Lower leg skin (tissue), 3 donors: ENCODE measurements at regions not wholly inside any gene's neighbourhood (a gene's known extent, or its start where the extent isn't known, plus 50 kb on each side); places are given as distances from the start of the nearest gene placed in this dataset.

Experiments used
- POLR2A ChIP-seq, 2 donors: fragments of 450-650 bp; IDR thresholded peaks; one replicate each; pipeline ENCODE4 v1.6.1; 2016 to 2017; ENCODE audit warnings: antibody characterized with exemption in 2 of 2, mild to moderate bottlenecking in 1 of 2, moderate library complexity in 1 of 2
- TF ChIP-seq, protein P1 (sequence below), 3 donors: fragments of 450-650 bp; IDR thresholded peaks; one replicate each; pipeline ENCODE4 v1.5.1; 2016; ENCODE audit warnings: antibody characterized with exemption in 3 of 3, mild to moderate bottlenecking in 3 of 3, moderate library complexity in 2 of 3

DNA sequence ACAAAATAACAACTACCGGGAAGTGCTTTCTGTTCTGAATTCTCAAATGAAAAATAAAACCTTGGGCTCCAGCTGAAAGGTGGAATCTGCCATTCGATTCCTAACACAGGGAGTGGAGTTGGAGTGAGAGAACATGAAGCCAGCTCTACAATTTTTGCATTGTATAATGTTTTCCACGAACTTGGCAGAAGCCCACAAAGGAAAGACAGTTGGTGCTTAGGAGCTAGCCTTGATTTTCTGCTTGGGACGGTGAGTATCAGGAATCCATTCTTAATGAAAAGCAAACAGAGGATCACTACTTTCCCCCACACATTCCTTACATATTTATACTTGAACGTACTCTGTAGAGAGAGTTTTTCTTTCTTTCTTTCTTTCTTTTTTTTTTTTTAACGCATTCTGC, 74.2 kb upstream of the FBXL7 start:
- TF ChIP-seq, protein P1, sequence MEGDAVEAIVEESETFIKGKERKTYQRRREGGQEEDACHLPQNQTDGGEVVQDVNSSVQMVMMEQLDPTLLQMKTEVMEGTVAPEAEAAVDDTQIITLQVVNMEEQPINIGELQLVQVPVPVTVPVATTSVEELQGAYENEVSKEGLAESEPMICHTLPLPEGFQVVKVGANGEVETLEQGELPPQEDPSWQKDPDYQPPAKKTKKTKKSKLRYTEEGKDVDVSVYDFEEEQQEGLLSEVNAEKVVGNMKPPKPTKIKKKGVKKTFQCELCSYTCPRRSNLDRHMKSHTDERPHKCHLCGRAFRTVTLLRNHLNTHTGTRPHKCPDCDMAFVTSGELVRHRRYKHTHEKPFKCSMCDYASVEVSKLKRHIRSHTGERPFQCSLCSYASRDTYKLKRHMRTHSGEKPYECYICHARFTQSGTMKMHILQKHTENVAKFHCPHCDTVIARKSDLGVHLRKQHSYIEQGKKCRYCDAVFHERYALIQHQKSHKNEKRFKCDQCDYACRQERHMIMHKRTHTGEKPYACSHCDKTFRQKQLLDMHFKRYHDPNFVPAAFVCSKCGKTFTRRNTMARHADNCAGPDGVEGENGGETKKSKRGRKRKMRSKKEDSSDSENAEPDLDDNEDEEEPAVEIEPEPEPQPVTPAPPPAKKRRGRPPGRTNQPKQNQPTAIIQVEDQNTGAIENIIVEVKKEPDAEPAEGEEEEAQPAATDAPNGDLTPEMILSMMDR (IDR thresholded peaks at IDR 0.05), result no peak
- TF ChIP-seq POLR2A (IDR thresholded peaks at IDR 0.05), result no peak
